Peyer's patch (tissue), 4 donors: ENCODE measurements at regions not wholly inside any gene's neighbourhood (a gene's known extent, or its start where the extent isn't known, plus 50 kb on each side); places are given as distances from the start of the nearest gene placed in this dataset.

Source experiments
- POLR2A ChIP-seq, 2 donors: fragments of 450-650 bp; IDR thresholded peaks; one replicate each; pipeline ENCODE4 v1.5.1; 2017; ENCODE audit warnings: antibody characterized with exemption in 2 of 2, mild to moderate bottlenecking in 2 of 2, moderate library complexity in 2 of 2
- TF ChIP-seq, protein P1 (sequence below), 6 experiments: fragments of 450-650 bp in 4 of 6; fragments of 200-600 bp in 2 of 6; sonication (generic) in 1 of 6; IDR thresholded peaks; one replicate each; pipeline ENCODE4 v1.5.1; 2017 to 2019; ENCODE audit warnings: antibody characterized with exemption in 6 of 6, mild to moderate bottlenecking in 3 of 6, moderate library complexity in 1 of 6

DNA sequence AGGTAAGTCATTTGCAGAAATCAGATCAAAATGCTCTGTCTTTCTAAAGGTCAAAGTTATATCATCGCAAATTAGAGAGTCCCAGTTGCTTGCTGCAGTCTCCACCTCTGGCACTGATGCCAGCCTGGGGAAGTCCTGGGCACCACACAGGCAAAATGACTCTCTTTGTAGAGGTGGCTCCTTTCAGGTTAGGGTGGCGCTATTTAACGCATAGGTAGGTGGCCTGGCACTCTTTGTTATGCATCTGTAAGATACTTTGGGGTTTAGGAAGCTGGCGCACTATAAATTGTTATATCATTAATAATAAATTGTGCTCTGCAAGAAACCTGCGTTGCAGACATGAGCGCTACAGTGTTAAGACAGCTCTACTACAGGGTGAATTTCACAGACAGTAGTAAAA is 268.5 kb downstream of the ICOS start:
- TF ChIP-seq, protein P1, sequence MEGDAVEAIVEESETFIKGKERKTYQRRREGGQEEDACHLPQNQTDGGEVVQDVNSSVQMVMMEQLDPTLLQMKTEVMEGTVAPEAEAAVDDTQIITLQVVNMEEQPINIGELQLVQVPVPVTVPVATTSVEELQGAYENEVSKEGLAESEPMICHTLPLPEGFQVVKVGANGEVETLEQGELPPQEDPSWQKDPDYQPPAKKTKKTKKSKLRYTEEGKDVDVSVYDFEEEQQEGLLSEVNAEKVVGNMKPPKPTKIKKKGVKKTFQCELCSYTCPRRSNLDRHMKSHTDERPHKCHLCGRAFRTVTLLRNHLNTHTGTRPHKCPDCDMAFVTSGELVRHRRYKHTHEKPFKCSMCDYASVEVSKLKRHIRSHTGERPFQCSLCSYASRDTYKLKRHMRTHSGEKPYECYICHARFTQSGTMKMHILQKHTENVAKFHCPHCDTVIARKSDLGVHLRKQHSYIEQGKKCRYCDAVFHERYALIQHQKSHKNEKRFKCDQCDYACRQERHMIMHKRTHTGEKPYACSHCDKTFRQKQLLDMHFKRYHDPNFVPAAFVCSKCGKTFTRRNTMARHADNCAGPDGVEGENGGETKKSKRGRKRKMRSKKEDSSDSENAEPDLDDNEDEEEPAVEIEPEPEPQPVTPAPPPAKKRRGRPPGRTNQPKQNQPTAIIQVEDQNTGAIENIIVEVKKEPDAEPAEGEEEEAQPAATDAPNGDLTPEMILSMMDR (IDR thresholded peaks at IDR 0.05): no peak
- no peak for TF ChIP-seq POLR2A (IDR thresholded peaks at IDR 0.05)
